Left lobe of liver (tissue), 2 donors: ENCODE measurements at regions not wholly inside any gene's neighbourhood (a gene's known extent, or its start where the extent isn't known, plus 50 kb on each side); places are given as distances from the start of the nearest gene placed in this dataset.

Experiments used
- ATAC-seq: fragments of 200-7000 bp; cut with Tn5 transposase; one replicate; pipeline ENCODE4 v1.9.1; 2020; ENCODE audit warnings: mild to moderate bottlenecking, moderate library complexity
- DNase-seq: peaks from one replicate; pipeline ENCODE4 v3.0.0-alpha.2; 2020; ENCODE audit warnings: low spot score
- donor health status: DM: no; HTN: no; CAD: no; lungs with moderate emphysema.
- donor health status: DM: no; HTN: yes; CAD: no.

DNA sequence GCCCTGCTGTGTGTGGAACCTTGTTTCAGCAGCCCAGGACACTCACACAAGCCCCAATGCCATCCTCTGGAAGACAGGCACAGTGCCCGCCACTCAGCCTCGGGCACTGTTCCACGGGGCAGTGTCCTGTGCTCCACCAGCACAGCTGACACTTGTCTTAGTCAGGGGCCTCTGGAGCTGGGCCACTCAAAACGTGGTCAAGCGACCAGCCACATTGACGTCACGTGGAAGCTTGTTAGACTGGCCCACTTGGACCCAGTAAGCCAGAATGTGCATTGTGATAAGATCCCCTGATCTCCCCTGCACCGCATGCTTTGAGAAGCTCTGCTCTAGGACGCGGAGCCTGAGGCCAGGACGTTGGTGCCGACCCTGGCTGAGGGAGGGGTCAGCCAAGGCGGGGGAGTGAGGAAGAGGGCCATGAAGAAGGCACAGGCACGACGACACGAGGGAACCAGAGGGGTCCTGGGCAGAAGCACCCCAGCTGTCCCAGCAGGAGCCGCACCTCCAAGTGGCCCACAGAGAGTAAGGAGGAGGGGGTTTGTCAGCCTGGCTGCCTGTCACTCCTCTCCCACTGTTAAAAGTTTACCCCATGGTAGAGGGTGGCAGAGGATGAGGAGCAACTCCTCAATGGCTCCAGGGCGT is 64.6 kb downstream of the LINC01488 start:
- no peak for ATAC-seq
- no peak for DNase-seq

DNA sequence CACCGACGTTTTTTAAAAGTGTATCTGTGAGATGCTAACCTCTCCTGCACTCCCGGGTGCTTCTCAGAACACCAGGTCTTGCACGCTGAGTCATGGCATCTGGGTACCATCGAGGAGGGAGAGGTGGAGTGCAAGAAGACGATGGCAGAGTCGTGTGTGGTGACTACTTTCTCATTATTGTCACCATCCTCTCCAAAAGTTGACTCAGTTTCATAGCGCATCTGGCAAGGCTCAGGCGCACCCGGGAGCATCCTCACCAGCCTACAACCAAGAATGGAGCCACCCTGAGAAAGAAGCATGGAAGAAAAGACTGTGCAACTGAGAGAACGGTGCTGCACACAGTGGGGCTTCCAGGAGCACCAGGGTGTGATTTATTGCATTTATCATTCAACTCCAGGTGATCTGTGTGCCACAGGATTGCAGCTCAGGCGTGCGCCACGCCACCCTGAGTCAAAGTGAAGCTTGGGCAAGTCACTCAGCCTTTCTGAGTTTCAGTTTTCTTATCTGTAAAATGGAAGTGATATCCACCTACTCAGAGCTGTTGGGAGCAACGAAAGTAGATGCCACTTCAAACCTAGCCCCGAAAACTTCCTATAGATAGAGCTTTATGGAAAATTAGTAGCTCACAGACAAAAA is 65.4 kb downstream of the LINC01488 start:
- ATAC-seq: no peak
- no peak for DNase-seq

DNA sequence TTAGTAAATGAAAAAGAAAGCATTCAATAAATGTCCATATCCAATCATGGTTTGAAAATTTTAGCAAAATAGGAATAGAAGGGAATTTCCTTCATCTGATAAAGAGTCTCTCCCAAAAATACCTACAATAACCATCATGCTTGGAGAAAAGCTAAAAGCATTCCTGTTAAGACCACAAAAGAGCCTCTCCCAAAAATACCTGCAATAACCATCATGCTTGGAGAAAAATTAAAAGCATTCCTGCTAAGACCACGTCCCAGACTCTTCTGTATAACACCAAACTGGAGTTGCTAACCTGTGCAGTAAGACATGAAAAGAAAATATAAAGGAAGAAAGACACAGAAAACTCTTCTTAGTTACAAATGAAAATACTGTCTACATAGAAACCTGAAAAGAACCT is 69.4 kb downstream of the LINC01488 start:
- ATAC-seq: no peak
- DNase-seq: no peak

DNA sequence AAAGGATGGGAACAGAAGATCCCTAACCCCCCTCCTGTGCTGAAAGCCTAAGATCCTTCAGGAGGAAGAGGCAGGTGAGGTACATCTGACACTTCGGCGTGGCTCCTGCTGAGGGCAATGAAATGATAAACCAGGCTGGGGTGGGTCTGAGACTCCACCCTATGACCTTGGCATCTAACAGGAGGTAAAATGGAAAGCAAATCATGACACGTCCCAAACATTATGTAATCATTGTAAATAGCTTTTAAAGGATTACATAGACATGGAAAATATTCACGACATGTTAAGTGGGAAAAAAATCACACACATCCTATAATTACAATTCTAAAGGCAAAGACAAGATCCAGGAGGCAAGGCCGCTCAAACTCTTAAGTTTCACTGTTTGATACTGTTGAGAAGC is 70.5 kb downstream of the LINC01488 start:
- DNase-seq: no peak

DNA sequence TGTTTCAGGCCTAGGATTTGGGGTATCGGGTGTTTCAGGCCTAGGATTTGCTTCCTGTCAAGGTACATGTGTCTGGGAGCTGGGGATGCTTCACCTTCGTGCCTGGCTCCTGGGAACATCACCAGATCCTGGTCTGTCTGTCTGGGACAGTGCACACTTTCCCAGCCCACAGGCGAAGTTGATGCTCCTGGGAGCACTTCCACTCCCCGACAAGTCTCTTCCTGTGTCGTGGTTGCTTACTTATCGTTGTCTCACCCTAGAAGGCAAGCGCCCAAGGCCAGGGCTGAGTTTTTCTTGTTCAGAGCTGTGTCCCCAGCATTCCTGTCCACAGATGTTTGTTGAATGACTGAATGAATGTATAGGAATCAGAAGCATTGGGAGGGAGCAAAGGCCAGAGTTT is 71.5 kb downstream of the LINC01488 start:
- no peak for DNase-seq
- no peak for ATAC-seq

More for the DNA sequence above, 70.5 kb downstream of the LINC01488 start:
- no peak for ATAC-seq

DNA sequence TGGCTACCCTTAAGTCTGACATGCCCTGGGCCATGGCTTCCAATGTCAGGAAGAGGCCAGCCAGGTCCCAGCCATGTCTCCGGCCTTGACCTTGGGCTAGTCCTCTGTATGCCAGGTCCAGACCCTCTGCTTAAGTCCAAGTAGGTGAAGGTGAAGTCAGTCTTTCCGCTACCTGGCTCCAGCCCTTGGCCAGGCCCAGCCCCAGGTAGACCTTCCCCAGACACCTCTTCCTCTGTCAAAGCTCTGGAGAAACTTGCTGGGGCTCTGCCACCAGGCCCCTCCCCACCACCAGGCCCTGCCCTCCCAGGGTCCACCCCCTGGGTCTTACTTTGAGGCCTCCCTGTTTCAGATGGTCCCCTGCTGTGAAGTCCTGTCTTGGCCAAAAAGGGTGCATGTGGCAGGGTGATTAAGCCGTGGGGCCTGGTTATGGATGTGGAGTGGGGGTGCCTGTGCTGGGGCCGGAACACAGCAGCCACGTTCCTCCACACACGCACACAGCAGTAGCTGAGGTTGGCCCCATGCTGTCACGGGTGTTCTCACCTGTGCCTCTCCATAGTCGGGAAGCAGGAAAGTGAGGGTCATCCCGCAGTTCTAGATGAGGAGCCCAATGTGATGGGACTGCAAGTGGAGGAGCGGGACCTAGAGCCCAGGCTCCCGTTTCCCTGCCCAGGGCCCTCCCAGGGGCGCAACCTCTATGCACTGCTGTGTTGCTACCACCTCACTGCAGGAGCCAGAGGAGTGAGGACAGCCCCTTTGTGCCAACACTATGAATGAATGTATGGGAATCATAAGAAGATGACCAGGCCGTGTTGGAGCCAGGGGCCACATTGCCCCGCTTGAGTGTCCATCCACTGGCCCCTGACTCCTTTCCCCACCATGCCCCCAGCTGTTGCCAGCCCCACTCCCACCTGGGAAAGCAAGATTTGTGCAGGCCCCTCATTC is 72.2 kb downstream of the LINC01488 start:
- no peak for ATAC-seq
- no peak for DNase-seq

DNA sequence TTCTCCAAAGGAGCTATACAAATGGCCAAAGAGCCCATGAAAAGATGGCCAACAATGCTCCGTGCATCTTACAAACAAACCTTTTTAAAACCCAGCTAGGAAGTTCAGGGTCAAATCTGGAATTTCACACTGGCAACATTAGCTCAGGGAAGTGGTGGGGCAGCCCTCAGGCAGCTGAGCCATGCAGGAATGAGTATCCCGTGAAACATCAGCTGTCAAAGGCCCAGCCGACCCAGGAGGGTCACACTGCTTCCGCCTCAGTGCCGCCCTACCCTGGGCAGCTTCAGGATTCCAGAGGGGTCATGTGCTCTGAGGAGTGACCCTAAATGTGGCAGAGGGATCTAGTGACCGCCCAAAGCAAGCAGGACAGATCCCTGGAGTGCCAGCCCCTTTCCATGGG is 73.4 kb downstream of the LINC01488 start:
- no peak for DNase-seq
- ATAC-seq: no peak

DNA sequence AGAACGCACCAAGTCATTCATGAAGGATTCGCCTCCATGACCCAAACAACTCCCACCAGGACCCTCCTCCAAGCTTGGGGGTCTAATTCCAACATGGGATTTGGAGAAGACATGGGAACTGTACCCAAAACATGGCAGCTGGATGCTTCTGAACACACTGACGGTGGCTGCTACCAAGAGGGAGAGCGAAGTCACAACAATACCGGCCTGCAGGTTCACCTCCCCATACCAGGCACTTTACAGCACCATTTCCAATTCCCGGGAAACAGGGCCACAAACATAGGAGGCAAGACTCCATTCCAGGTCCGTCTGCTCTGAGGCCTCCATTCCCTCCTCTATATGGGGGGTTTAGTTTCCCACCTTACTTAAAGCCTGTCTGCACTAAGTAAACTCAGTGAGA is 75.8 kb downstream of the LINC01488 start:
- ATAC-seq (no peak), DNase-seq (no peak)

DNA sequence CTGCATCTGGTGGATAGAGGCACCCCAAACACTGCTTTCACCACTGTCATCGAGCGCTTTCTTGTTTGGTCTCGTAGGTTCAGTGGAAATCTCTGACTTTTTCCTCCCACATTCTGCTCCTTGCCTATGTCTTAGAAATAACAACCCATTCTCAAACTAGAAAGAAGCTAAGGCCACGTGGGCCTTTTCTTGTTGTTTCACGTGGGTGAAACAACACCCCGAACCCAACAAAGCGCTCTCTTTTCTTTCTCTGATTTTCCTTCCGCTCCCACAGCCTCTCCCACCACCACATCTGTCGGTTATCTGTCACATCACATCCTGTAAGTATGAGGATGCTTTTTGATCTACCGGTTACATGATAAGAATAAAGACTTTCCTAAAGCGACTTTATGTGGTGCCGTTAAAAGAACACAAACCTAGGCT is 77.1 kb downstream of the LINC01488 start:
- no peak for ATAC-seq
- no peak for DNase-seq

DNA sequence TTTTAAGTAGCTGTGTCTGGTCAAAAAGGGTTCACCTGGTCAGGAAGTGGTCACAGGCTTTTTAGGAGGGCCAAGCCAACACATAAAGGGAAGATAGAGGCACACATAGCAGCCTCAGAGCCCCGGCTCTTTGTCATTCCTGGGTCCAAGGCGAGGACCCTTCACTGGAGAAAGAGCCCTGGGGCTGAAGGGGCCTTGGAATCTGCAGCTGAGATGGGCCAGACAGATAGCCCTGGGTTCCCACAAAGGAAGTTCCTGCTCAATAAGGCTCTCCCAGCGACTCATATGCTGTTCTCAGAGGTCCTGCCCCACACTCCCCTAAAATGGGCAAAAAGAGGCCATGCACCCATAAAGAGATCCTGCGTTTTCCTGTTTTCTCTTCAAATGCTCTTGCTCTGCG is 77.7 kb downstream of the LINC01488 start:
- no peak for DNase-seq
- no peak for ATAC-seq

DNA sequence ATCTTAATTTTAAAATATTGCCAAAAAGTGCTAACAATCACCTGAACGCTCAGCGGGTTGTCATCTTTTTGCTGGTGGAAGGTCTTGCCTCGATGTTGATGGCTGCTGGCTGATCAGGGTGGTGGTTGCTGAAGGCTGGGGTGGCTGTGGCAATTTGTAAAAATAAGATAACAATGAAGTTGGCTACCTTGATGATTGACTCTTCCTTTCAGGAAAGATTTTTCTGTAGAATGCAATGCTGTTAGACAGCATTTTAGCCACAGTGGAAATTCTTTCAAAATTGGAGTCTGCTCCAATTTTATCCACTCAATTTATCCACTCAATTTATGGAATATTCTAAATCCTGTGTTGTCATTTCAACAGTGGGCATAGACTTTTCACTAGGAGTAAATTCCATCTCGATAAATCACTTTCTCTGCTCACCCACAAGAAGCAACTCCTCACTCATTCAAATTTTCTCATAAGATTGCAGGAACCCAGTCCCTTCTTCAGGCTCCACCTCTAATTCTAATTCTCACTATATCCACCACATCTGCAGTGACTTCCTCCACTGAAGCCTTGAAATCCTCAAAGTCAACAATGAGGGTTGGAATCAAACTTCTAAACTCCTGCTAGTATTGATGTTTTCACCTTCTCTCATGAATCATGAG is 78.8 kb downstream of the LINC01488 start:
- no peak for DNase-seq
- ATAC-seq: no peak

DNA sequence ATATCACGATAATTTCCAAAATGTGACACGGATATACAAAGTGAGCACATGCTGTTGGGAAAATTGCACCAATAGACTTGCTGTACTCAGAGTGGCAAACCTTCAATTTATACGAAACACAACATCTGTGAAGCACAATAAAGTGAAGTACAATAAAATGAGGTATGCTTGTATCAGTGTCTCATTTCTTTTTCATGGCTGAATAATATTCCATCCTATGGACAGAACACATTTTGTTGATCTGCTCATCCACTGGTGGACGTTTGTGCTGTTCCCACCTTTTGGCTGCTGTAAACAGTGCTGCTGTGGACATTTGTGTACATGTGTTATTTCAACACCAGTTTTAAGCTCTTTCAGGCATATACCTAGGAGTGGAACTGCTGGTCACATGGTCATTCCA is 78.7 kb upstream of the CCND1 start:
- DNase-seq (no peak), ATAC-seq (no peak)

DNA sequence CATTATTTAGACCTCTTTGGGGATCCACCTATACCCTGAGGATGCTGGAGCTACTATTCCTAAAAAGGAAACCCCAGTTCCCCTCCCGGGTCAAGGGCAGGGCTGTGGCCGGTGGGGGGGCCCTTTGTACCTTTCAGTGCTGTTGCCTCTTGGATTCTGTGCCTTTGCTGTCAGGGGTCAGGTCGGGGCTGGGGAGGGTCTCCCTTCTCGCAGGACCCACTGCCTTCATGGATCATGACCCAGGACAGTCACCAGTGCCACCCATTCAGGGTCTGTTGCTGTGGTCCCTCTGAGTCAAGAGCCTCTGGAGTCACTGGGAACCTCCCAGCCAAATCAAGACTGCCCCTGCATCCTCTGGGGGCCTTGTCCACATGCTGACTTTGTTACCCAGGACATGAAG is 78.1 kb upstream of the CCND1 start:
- no peak for DNase-seq
- no peak for ATAC-seq

DNA sequence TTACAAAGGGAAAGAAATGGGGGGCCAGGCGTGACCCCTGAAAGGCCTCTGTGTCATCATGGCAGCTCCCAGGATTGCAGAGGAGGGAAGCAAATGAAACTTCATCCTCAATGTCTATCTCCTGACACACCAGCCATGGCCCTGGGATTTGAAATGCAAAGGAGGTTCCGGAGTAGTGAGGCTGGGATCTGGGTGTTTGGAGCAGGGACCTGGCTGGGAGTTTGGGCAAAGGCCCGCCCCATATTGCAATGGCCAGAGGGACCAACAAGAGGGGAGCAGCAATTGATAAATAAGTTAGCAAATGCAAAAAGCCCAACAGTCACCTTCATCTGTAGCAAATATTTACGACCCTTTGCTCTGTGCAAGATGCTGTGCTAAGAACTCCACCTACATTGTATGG is 77.7 kb upstream of the CCND1 start:
- DNase-seq (no peak), ATAC-seq (no peak)

DNA sequence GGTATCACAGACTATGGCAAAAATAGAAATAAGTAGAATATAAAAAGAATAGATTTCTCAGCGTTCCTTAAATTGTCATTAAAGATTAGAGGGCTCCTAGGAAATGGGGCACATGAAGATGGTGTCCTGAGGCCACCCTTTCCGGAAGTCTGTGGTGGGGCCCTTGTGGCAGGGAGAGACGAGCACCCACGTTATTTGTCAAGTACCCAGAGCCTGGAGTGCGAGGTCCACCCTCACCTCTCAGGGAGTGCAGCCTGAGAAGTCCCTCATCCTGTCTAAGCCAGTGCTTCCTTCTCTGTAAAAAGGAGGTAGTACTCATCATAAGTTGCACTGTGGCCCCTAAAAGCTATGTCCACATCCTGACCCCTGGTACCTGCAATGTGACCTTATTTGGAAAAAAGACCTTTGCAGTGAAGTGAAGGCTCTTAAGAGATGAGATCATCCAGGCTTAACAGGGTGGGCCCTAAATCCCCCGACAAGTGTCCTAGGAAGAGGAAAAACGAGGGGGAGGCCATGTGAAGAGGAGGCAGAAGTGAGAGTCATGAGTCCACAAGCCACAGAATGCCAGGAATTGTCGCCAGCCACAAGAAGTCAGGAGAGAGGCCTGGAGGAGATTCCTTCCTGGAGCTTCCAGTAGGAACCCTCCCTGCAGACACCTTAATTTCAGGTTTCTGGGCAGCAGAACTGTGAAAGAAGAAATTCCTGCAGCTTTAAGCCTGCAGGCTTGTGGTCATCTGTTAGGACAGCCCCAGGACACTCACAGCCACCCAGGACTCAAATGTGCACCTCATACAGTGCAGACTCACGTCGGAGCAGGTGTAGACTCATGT is 76.8 kb upstream of the CCND1 start:
- DNase-seq (no peak), ATAC-seq (no peak)

DNA sequence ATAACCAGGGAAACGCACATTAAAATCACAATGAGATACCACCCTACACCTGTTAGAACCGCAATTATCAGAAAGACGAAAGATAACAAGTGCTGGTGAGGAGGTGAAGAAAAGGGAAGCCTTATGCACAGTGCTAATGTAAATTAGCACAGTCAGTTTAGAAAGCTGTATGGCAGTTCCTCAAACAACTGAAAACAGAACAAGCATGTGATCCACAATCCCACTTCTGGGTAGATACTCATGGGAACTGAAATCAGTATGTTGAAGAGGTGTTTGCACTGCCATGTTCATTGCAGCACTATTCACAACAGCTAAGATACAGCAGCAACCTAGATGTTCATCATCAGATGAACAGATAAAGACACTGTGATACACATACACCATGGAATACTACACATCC is 75.0 kb upstream of the CCND1 start:
- DNase-seq (no peak), ATAC-seq (no peak)

DNA sequence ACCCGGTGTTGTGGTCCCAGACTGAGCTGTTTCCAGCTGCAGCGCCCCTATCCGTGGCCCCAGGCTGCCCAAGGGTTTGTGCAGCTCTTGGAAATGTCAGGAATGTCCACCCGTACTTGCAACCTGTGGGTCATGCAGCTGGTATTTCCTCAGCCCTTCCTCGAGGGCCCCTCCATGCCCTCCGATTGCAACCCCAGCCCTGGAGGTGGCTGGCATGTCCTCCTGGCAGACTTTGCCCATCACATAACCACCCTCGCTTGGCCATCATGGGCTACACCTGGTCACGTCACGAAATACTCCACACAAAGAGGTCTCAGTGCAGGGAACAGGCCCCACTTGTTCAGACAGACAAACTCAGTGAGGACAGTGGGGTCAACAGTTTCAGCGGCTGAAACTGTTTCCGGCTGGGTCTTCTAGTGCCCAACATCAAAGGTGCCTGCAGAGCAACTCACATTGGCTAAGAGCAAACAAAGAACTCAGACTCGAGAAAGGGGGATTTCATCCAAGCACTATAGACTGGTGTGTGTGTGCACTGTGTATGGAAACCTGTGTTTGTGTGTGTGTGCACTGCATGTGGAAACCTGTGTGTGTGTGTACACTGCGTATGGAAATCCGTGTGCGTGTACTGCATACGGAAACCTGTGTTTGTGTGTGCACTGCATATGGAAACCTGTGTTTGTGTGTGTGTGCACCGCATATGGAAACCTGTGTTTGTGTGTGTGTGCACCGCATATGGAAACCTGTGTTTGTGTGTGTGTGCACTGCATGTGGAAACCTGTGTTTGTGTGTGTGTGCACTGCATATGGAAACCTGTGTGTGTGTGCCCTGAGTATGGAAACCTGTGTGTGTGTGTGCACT is 72.8 kb upstream of the CCND1 start:
- ATAC-seq: no peak
- DNase-seq: peak; percentile 36

DNA sequence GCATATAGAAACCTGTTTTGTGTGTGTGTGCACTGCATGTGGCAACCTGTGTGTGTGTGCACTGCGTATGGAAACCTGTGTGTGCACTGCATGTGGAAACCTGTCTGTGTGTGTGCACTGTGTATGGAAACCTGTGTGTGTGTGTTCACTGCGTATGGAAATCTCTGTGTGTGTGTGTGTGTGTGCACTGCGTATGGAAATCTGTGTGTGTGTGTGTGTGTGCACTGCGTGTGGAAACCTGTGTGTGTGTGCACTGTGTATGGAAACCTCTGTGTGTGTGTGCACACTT is 72.2 kb upstream of the CCND1 start:
- no peak for ATAC-seq
- no peak for DNase-seq

DNA sequence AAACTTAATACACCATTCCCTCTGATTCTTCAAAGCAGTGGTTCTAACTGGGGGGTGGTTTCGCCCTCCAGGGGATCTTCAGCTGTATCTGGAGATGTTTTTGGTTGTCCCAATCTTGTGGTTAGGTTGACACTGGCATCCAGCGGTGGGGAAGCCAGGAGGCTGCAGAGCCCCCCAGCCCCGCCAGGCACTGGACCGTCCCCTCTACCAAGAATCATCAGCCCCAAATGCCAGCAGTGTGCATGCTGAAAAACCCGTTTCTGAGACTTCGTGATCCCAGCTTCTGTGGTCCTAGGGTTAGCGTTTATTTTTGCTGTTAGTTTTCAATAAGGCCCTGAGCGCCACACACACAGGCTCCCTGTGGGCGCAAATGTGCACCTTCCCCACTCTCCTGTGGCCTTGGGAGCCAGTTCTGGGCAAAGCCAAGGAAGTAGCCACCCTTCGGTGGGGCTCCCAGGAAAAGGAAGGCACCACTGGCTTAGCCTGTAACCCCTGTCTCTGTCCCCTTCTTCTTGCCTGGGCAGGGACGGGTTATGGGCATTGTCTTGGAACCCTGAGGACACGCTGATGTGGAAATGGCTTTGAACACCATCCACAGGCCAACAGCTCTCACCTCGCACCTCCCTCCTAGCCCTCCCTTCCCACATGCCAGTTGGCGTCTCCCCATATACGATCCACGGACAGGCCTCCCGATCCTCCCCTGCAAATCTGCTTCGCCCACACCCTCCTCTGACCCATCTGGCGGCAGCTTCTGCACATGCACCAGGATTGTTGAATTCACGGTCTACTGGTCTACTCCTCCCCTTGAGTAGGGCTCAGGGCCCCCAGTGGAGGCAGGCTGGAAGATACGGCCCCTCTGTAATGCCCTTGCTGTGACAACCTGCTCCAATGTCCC is 71.4 kb upstream of the CCND1 start:
- ATAC-seq: no peak
- DNase-seq: peak; percentile 30
